ACHN (cell line): ENCODE measurements at regions not wholly inside any gene's neighbourhood (a gene's known extent, or its start where the extent isn't known, plus 50 kb on each side); places are given as distances from the start of the nearest gene placed in this dataset.
"Not testable (repeated sequence)": the region's sequence is repeated elsewhere in the genome, so short reads cannot be mapped to it uniquely, and the experiment has no call there.

ENCODE experiments used
- DNase-seq: peaks from one replicate; pipeline ENCODE4 v3.0.0-alpha.2; 2015
- in situ Hi-C: cut with HindIII; loops from 2 replicates; pipeline ENCODE4 v1.10.0; 2017; ENCODE audit warnings: low sequenced_read_pairs, low pct_ligation_motif_present, low pct_unique_long_range_greater_than_20kb

GRCh38 chr1:214135886-214136285, 145.1 kb upstream of the SMYD2 start:
- no peak for DNase-seq
- in situ Hi-C loops = no loop called here

- in situ Hi-C loops = no loop called here
- DNase-seq = no peak
Observed at GRCh38 chr1:214136324-214136919, 144.5 kb upstream of the SMYD2 start.

- DNase-seq = no peak
Observed at GRCh38 chr1:214141486-214141885, 139.5 kb upstream of the SMYD2 start.

GRCh38 chr1:214143006-214143992, 137.7 kb upstream of the SMYD2 start:
- in situ Hi-C loops = no loop called here
- DNase-seq = no peak

More at GRCh38 chr1:214141486-214141885, 139.5 kb upstream of the SMYD2 start:
- in situ Hi-C loops = no loop called here

- DNase-seq, in situ Hi-C loops: not testable (repeated sequence)
Observed at GRCh38 chr1:214144521-214144920, 136.4 kb upstream of the SMYD2 start.

GRCh38 chr1:214146523-214146922, 134.4 kb upstream of the SMYD2 start:
- in situ Hi-C loops = no loop called here
- no peak for DNase-seq

- in situ Hi-C loops = no loop called here
- DNase-seq = no peak
Observed at GRCh38 chr1:214154596-214155292, 126.2 kb upstream of the SMYD2 start.

GRCh38 chr1:214155987-214156625, 124.9 kb upstream of the SMYD2 start:
- in situ Hi-C loops = no loop called here
- no peak for DNase-seq

- in situ Hi-C loops = no loop called here
- DNase-seq = no peak
Observed at GRCh38 chr1:214164173-214164572, 116.8 kb upstream of the SMYD2 start.

GRCh38 chr1:214165850-214166374, 115.0 kb upstream of the SMYD2 start:
- DNase-seq = no peak
- in situ Hi-C loops = no loop called here

GRCh38 chr1:214174508-214175199, 106.3 kb upstream of the SMYD2 start:
- DNase-seq = no peak
- in situ Hi-C loops = no loop called here

- DNase-seq = no peak
Observed at GRCh38 chr1:214178102-214178501, 102.9 kb upstream of the SMYD2 start.

GRCh38 chr1:214184992-214185391, 96.0 kb upstream of the SMYD2 start:
- DNase-seq = no peak
- in situ Hi-C loops = no loop called here

More at GRCh38 chr1:214178102-214178501, 102.9 kb upstream of the SMYD2 start:
- in situ Hi-C loops = no loop called here

- in situ Hi-C loops = no loop called here
Observed at GRCh38 chr1:214186103-214186824, 94.7 kb upstream of the SMYD2 start.

GRCh38 chr1:214187121-214187900, 93.6 kb upstream of the SMYD2 start:
- no peak for DNase-seq
- in situ Hi-C loops = no loop called here

More at GRCh38 chr1:214186103-214186824, 94.7 kb upstream of the SMYD2 start:
- no peak for DNase-seq

GRCh38 chr1:214187933-214188332, 93.0 kb upstream of the SMYD2 start:
- in situ Hi-C loops = no loop called here
- DNase-seq = no peak

GRCh38 chr1:214188835-214189234, 92.1 kb upstream of the SMYD2 start:
- in situ Hi-C loops = no loop called here
- DNase-seq = no peak
